IgD-negative memory B cell (primary cell): ENCODE measurements at regions not wholly inside any gene's neighbourhood (a gene's known extent, or its start where the extent isn't known, plus 50 kb on each side); places are given as distances from the start of the nearest gene placed in this dataset.

ENCODE experiments used
- H3K27ac Mint-ChIP-seq, 3 donors: one replicate each; pipeline ENCODE4 v1.8.0; 2020 to 2022; ENCODE audit warnings: mild to moderate bottlenecking in 3 of 3, mixed read lengths in 3 of 3, moderate library complexity in 1 of 3
- H3K27me3 Mint-ChIP-seq: one replicate; pipeline ENCODE4 v1.8.0; 2021; ENCODE audit warnings: mixed read lengths
- H3K36me3 Mint-ChIP-seq: one replicate; pipeline ENCODE4 v1.8.0; 2020; ENCODE audit warnings: mild to moderate bottlenecking, mixed read lengths
- H3K4me1 Mint-ChIP-seq, 3 donors: one replicate each; pipeline ENCODE4 v1.8.0; 2020 to 2022; ENCODE audit warnings: mixed read lengths in 3 of 3, mild to moderate bottlenecking in 1 of 3
- H3K4me3 Mint-ChIP-seq, 4 donors: one replicate each; pipeline ENCODE4 v1.8.0; 2020 to 2022; ENCODE audit warnings: mild to moderate bottlenecking in 4 of 4, mixed read lengths in 4 of 4, moderate library complexity in 3 of 4
- H3K9me3 Mint-ChIP-seq, 3 donors: one replicate each; pipeline ENCODE4 v1.8.0; 2020 to 2021; ENCODE audit warnings: mixed read lengths in 3 of 3, mild to moderate bottlenecking in 1 of 3

DNA sequence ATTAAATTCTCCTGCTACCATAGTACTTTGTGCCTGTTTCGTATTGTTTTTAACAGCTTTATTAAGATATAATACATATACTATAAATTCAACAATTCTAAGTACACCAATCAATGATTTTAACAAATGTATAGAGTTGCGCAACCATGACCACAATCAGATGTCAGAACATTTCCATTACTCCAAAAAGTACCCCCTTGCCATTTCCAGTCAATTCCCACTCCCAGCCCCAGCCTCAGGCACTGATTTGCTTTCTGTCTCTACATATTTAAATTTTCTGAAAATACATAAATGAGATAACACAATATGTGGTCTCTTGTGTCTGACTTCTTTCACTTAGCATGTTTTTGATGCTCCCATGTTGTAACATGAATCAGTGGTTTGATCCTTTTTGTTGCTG lies 193.9 kb downstream of the FIGN start:
- H3K27me3 Mint-ChIP-seq: no peaks in the 10 kb centered on the region
- H3K9me3 Mint-ChIP-seq: peaks cover 0 to 3% (median 0%) of the 10 kb centered on the region in 3 donors
- no peaks in the 10 kb centered on the region for H3K4me1 Mint-ChIP-seq
- H3K36me3 Mint-ChIP-seq: no peaks in the 10 kb centered on the region
- no peak overlapping the region for H3K4me3 Mint-ChIP-seq
- H3K27ac Mint-ChIP-seq: no peak overlapping the region

DNA sequence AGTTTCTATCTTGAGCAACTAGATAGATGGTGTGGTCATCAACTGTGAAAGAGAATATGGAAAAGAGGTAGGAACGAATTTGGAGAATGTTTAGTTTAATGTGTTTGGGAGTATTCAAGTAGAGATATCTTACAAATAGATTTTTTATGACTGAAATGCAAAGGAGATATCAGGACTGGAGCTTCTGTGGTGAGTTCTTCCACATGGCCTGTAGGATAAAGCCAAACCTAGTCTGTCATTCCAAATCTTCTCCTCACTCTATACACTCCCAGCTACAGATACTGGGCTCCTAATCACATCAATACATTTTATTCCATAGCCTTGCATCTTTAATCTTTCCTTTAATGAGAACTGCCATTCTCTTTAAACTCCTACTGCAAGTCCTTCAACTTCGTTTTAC lies 194.3 kb downstream of the FIGN start:
- no peaks in the 10 kb centered on the region for H3K27me3 Mint-ChIP-seq
- H3K4me3 Mint-ChIP-seq: no peak overlapping the region
- peaks cover 0 to 3% (median 0%) of the 10 kb centered on the region in 3 donors for H3K9me3 Mint-ChIP-seq
- H3K4me1 Mint-ChIP-seq: no peaks in the 10 kb centered on the region
- no peaks in the 10 kb centered on the region for H3K36me3 Mint-ChIP-seq
- H3K27ac Mint-ChIP-seq: no peak overlapping the region

DNA sequence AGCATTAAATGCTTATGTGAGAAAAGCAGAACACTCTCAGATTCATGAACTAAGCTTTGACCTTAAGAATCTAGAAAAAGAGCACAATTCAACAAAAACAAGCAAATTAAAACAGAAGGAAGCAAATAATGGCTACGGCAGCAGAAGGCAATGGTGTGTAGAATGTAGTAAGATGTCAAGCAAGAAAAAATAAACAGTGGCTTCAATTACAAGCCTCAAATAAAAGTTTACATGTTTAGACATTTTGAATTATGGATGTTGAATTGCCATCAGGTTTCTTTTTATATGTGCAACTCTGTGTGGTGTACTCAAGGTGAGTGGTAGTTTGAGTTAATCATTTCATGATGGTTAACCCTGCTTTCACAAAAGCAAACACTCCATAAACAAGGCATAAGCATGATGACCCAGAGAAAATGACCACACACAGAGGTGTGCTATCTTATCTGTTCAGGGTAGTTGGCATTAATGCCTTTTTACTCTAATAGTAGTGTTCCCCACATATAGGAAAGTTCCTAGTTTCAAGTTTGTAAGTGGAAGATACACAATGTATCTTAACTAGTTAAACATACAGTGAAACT lies 207.1 kb downstream of the FIGN start:
- Mint-ChIP-seq H3K36me3 (no peaks in the 10 kb centered on the region), H3K4me1 (peaks cover 0 to 2% (median 0%) of the 10 kb centered on the region in 3 donors), H3K27ac (no peak overlapping the region), H3K9me3 (peaks cover 4% of the 10 kb centered on the region in 3 donors), H3K4me3 (no peak overlapping the region), H3K27me3 (no peaks in the 10 kb centered on the region)

DNA sequence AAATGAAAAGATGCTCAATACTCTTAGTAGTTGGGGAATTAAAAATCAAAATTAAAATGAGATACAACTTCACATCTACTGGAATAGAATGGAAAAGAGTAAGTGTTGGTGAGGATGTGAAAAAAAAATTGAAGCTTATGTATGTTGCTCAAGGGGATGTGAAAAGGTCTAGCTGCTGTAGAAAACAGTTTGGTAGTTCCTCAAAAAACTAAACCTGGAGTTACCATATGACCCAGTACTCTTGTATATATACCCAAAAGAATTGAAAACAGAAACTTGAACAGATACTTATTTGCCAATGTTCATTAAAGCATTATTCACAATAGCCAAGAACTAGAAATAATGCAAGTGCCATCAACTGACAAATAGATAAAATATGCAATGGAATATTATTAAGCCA lies 208.4 kb downstream of the FIGN start:
- Mint-ChIP-seq H3K4me1 (peaks cover 0 to 2% (median 0%) of the 10 kb centered on the region in 3 donors), H3K9me3 (peaks cover 4 to 6% (median 4%) of the 10 kb centered on the region in 3 donors), H3K27me3 (no peaks in the 10 kb centered on the region), H3K27ac (no peak overlapping the region), H3K4me3 (no peak overlapping the region), H3K36me3 (no peaks in the 10 kb centered on the region)

DNA sequence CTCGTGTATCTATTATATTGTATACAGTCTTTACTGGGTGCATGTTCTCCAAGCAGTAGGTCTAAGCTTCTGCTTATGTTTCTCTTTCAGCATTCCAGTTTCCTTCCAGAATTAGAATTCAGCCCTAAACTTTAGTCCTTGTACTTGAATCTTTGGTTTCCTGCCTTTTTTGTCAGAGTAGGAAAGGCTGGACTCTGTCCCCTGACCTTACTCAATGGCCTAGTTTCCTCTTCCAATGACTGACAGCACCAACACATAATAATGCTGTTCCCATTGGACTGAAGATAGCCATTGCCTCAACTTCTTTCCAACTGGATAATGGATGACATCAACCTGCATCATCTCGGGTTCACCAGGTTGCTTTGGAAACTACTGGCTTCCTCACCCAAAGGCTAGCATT lies 217.0 kb downstream of the FIGN start:
- Mint-ChIP-seq H3K27ac (no peak overlapping the region), H3K36me3 (peaks cover 2% of the 10 kb centered on the region), H3K9me3 (peaks cover 3 to 17% (median 4%) of the 10 kb centered on the region in 3 donors), H3K27me3 (no peaks in the 10 kb centered on the region), H3K4me1 (no peaks in the 10 kb centered on the region), H3K4me3 (no peak overlapping the region)

DNA sequence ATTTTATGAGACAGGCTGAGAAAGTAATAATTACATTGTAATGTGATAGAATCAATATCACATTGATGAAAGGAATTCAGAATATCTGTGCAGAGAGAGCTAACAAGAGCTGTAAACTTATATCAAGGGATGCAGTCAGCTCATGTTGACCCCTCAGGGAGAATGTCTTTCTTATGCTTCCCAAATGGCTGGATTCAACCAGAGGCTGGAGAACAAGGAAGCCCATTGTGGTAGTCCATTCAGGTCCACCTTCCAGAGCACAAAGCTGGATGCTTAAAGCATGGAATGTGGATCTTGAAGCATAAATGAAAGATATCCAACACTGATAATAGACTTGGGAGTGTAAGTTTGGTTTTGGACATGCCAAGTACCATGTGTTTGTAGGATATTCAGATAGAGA lies 220.0 kb downstream of the FIGN start:
- H3K9me3 Mint-ChIP-seq: peaks cover 0 to 19% (median 2%) of the 10 kb centered on the region in 3 donors
- no peak overlapping the region for H3K4me3 Mint-ChIP-seq
- H3K36me3 Mint-ChIP-seq: peaks cover 2% of the 10 kb centered on the region
- no peak overlapping the region for H3K27ac Mint-ChIP-seq
- H3K4me1 Mint-ChIP-seq: peaks cover 0 to under 1% (median 0%) of the 10 kb centered on the region in 3 donors
- no peaks in the 10 kb centered on the region for H3K27me3 Mint-ChIP-seq

DNA sequence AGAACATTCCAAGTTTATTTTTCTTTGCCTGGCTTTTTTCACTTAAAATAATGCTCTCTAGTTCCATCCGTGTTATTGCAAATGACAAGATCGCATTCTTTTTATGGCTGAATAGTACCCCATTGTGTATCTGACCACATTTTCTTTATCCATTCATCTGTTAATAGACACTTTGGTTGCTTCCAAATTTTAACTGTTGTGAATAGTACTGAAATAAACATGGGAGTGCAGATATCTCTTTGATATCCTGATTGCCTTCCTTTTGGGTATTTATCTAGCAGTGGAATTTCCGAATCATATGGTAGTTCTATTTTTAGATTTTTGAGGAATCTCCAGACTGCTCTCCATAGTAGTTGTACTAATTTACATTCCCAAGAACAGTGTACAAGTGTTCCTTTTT lies 230.5 kb downstream of the FIGN start:
- H3K36me3 Mint-ChIP-seq: no peaks in the 10 kb centered on the region
- H3K27me3 Mint-ChIP-seq: no peaks in the 10 kb centered on the region
- H3K4me3 Mint-ChIP-seq: no peak overlapping the region
- H3K9me3 Mint-ChIP-seq: peaks cover 0 to 6% (median 2%) of the 10 kb centered on the region in 3 donors
- no peaks in the 10 kb centered on the region for H3K4me1 Mint-ChIP-seq
- H3K27ac Mint-ChIP-seq: peak overlapping the region in 1 of 3 donors; percentile 4

DNA sequence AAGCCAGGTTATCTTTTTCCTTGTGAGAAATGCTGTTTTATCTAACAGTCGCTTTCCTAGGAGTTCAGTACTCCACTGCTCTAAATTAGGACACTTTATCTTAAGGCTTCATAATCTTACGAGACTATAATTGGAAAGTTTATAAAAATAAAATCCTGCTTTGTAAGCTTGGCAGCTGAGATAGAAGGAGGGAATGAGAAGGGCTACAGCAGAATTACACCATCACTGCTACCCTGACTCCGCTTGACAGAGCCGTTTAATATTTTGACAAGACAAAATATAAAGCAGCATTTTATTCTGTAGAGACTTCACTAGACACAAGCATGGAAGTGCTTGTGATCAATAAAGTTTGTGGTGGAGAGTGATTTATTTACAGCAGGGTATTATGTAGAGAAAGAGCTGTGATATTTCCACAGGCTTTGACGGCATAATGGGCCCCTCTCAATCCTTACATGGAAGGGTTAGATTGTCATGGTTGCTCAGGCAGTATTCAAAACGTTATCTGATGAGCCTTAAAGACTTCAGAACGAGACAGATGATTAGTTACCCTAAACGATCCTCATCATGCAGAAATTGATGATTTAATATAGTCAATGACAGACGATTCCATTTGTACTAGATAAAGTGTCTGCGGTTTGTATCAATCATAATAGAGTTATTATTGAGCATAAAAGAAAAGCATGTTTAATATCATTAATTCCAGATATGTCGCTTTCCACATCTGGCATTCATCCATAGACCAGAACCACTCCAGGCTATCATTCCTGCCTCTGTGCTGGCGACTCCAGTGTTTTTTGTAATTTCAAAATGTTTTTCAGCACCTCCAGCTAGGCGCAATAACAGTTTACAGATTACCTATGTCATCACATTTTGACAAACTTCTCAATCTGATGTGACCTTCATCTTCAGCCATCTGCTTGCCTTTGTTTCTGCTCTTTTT lies 242.2 kb downstream of the FIGN start:
- Mint-ChIP-seq H3K4me1 (no peaks in the 10 kb centered on the region), H3K27ac (no peak overlapping the region), H3K4me3 (no peak overlapping the region), H3K27me3 (no peaks in the 10 kb centered on the region), H3K9me3 (peaks cover 0 to 6% (median 1%) of the 10 kb centered on the region in 3 donors), H3K36me3 (no peaks in the 10 kb centered on the region)

DNA sequence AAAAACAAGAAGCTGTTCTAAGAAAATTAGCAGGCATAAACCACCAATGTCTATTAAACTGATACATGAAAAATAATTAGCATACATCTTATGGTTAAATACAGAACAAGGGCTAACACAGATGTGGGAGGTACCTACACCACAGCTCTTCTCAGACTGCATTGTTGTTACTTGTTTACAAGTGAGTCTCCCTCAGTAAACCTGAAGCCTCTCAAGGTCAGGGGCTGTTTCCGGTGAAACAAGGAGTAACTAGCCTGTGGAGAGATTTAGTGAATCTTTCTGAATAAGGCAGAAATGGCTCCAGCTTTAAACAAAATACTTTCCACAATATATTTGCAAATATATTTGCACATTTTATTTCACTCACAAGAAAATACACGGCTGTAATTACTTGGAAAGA lies 244.0 kb downstream of the FIGN start:
- peaks cover 0 to 3% (median 0%) of the 10 kb centered on the region in 3 donors for H3K9me3 Mint-ChIP-seq

DNA sequence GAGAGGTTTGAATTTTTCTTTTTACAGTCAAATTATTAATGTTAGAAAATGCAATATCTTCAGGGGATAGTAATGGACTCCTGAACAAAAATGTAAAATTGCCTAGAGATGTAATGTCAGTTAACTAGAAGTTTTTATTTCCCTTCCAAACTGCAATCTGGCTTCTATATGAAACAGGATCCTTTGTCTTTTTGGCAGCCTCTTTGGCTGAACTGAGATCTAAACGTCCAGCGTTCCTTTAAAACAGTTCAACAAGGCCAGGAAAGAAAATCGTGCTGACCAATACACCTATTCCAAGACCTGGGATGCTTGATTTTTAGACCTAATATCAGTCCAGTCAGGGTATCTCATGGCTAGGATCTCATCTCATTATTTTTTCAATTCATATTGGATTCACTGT lies 245.5 kb downstream of the FIGN start:
- H3K36me3 Mint-ChIP-seq: no peaks in the 10 kb centered on the region
- H3K27ac Mint-ChIP-seq: no peak overlapping the region
- no peak overlapping the region for H3K4me3 Mint-ChIP-seq
- H3K27me3 Mint-ChIP-seq: no peaks in the 10 kb centered on the region
- H3K9me3 Mint-ChIP-seq: peaks cover 0 to 3% (median 0%) of the 10 kb centered on the region in 3 donors
- H3K4me1 Mint-ChIP-seq: no peaks in the 10 kb centered on the region

More for the DNA sequence above, 244.0 kb downstream of the FIGN start:
- no peaks in the 10 kb centered on the region for H3K36me3 Mint-ChIP-seq
- no peak overlapping the region for H3K27ac Mint-ChIP-seq
- H3K4me1 Mint-ChIP-seq: no peaks in the 10 kb centered on the region
- no peak overlapping the region for H3K4me3 Mint-ChIP-seq
- H3K27me3 Mint-ChIP-seq: no peaks in the 10 kb centered on the region

DNA sequence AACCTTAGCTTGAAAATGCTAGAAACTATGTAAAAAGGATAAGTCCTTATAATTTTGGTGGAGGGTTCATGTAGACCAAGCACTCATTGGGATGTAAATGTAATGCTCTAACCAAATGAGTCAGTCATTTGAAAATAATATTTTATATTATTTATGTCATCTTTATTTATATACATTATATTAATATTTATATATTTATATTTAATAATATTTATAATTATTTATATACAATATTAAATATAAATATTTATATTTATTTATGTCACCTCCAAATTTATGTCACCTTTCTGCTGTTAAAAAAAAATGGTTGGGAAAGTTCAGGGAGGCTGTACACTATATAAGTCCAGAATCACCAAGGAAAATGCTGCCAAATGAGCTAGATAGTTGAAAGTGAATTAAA lies 254.3 kb downstream of the FIGN start:
- H3K36me3 Mint-ChIP-seq: no peaks in the 10 kb centered on the region
- H3K4me3 Mint-ChIP-seq: no peak overlapping the region
- H3K4me1 Mint-ChIP-seq: no peaks in the 10 kb centered on the region
- H3K27ac Mint-ChIP-seq: no peak overlapping the region
- no peaks in the 10 kb centered on the region for H3K27me3 Mint-ChIP-seq
- H3K9me3 Mint-ChIP-seq: no peaks in the 10 kb centered on the region

DNA sequence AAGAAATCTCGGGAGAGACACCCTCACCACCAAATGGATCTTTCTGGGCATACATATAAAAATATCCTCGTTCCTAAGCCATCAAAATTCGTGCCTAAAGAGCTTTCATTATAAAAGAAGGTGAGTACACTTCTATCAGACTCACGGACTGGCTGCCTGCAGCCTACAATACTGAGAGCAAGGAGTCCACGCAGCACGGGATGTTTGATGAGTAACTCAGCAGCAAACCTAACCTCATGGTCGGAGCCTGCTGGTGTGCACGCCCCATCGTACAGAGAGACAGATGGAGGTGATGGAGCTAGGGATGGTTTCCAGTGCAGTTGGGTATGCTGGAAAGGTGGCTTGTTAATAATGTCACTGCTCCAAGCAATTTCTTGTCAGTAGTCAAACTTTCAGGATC lies 256.2 kb downstream of the FIGN start:
- H3K4me1 Mint-ChIP-seq: no peaks in the 10 kb centered on the region
- H3K4me3 Mint-ChIP-seq: no peak overlapping the region
- no peaks in the 10 kb centered on the region for H3K36me3 Mint-ChIP-seq
- no peaks in the 10 kb centered on the region for H3K9me3 Mint-ChIP-seq
- no peak overlapping the region for H3K27ac Mint-ChIP-seq
- H3K27me3 Mint-ChIP-seq: no peaks in the 10 kb centered on the region

DNA sequence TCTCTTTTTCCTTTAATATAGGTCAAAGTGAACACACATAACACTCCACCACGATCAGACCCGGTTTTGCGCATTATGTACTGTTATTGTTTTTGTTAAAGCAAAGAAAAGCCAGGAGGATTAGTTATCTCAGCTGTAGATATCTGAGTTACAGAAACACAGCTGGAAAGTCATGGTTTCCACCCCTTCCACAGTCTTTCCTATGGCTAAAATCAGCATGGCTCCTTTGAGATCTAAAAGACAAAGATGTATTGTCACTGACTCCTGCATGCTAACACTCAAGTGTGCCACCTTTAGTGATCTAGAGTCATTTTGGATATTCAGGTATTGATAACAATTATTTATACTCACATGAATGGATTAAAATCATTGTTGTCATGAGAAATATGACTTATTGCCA lies 260.0 kb downstream of the FIGN start:
- H3K27ac Mint-ChIP-seq: no peak overlapping the region
- no peaks in the 10 kb centered on the region for H3K36me3 Mint-ChIP-seq
- H3K4me1 Mint-ChIP-seq: no peaks in the 10 kb centered on the region
- no peaks in the 10 kb centered on the region for H3K27me3 Mint-ChIP-seq
- H3K9me3 Mint-ChIP-seq: no peaks in the 10 kb centered on the region
- H3K4me3 Mint-ChIP-seq: no peak overlapping the region

DNA sequence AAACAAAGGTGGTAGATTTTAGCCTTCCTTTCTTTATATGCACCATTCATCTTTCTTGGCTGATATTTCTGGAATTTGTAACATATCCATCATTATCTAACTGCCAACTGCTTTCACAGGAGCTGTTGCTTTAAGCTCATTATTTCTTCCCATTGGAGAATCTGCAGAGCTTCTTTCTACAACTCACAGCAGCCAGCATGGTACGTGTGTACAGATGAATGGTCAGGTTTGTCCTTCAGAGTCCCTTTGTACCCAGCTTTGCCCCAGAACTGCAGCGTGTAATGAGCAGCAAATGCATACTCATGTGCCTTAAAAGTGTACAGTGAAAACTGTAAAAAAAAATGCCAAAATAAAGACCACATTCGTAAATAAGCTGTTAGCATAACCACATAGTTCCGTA lies 260.9 kb downstream of the FIGN start:
- H3K4me1 Mint-ChIP-seq: no peaks in the 10 kb centered on the region
- no peaks in the 10 kb centered on the region for H3K9me3 Mint-ChIP-seq
- H3K4me3 Mint-ChIP-seq: no peak overlapping the region
- no peak overlapping the region for H3K27ac Mint-ChIP-seq
- H3K36me3 Mint-ChIP-seq: no peaks in the 10 kb centered on the region
- no peaks in the 10 kb centered on the region for H3K27me3 Mint-ChIP-seq

DNA sequence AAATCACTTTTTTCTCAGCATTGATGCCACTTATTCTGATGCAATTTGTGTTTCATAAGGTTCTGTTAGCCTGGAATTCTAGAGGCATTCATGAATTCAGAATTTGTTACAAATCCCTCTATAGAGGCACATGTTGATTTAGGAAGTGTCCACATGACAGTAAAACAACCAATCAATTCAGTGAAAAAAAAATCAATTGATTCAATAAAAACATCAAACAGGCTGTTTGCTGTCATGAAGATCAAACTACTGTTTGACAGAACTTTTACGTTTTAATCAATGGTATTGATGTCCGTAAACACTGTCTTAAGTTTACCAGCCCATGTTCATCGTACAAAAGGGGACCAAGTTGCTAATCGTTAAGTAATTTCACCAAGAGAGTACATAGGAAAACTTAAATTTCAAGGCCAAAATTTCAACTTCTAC lies 261.5 kb downstream of the FIGN start:
- Mint-ChIP-seq H3K36me3 (no peaks in the 10 kb centered on the region), H3K4me3 (no peak overlapping the region), H3K27ac (no peak overlapping the region), H3K4me1 (no peaks in the 10 kb centered on the region), H3K9me3 (no peaks in the 10 kb centered on the region), H3K27me3 (no peaks in the 10 kb centered on the region)

DNA sequence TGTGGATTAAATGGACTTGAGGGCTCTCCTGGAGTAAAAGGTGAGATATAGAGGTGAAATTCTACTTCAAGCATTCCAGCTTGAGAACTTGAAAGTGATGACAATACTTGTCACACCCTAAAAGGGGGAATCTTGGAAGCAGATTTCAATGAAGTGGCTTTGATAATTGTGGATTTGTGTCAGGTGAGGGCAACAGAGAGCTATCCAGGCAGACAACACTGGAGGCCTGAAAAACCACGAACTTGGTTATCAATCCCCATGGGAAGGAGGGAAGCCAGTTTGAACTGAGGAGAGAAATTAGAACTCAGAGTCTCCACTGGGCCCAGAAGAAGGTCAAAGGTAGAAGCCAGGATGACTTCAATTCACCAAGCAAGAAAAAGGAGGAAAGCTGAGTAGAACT lies 263.9 kb downstream of the FIGN start:
- Mint-ChIP-seq H3K36me3 (no peaks in the 10 kb centered on the region), H3K27ac (no peak overlapping the region), H3K4me3 (no peak overlapping the region), H3K27me3 (no peaks in the 10 kb centered on the region), H3K9me3 (no peaks in the 10 kb centered on the region), H3K4me1 (no peaks in the 10 kb centered on the region)
